Stimulated activated CD8-positive, alpha-beta memory T cell treated with anti-CD3 and anti-CD28 coated beads, Interleukin-15, amount 100 ng/mL, for 4 hours (primary cell): ENCODE measurements at regions not wholly inside any gene's neighbourhood (a gene's known extent, or its start where the extent isn't known, plus 50 kb on each side); places are given as distances from the start of the nearest gene placed in this dataset.

Experiments
- DNase-seq, 2 donors: peaks; one replicate each; pipeline ENCODE4 v3.0.0-alpha.2; 2020; ENCODE audit warnings: low read depth in 2 of 2

- no peak for DNase-seq
Observed at GRCh38 chr10:4663162-4663992, 162.6 kb upstream of the AKR1E2 start.

GRCh38 chr10:4662576-4663161 lies 163.3 kb upstream of the AKR1E2 start:
- DNase-seq = no peak

GRCh38 chr10:4661511-4662255 lies 164.3 kb upstream of the AKR1E2 start:
- no peak for DNase-seq

GRCh38 chr10:4658777-4659176 lies 167.2 kb upstream of the AKR1E2 start:
- DNase-seq = no peak

- no peak for DNase-seq
Observed at GRCh38 chr10:4656576-4657194, 169.3 kb upstream of the AKR1E2 start.

- DNase-seq = no peak
Observed at GRCh38 chr10:4655879-4656278, 170.1 kb upstream of the AKR1E2 start.

- DNase-seq = no peak
Observed at GRCh38 chr10:4655406-4655805, 170.6 kb upstream of the AKR1E2 start.

- no peak for DNase-seq
Observed at GRCh38 chr10:4654496-4654895, 171.5 kb upstream of the AKR1E2 start.

- no peak for DNase-seq
Observed at GRCh38 chr10:4653160-4653559, 172.8 kb upstream of the AKR1E2 start.

- no peak for DNase-seq
Observed at GRCh38 chr10:4652111-4653010, 173.6 kb upstream of the AKR1E2 start.

- no peak for DNase-seq
Observed at GRCh38 chr10:4651404-4652037, 174.5 kb upstream of the AKR1E2 start.

GRCh38 chr10:4650582-4650981 lies 175.4 kb upstream of the AKR1E2 start:
- no peak for DNase-seq

GRCh38 chr10:4649886-4650508 lies 176.0 kb upstream of the AKR1E2 start:
- DNase-seq = no peak

- no peak for DNase-seq
Observed at GRCh38 chr10:4649471-4649870, 176.5 kb upstream of the AKR1E2 start.

GRCh38 chr10:4648999-4649398 lies 177.0 kb upstream of the AKR1E2 start:
- no peak for DNase-seq

- no peak for DNase-seq
Observed at GRCh38 chr10:4647109-4647785, 178.8 kb upstream of the AKR1E2 start.

GRCh38 chr10:4646547-4646946 lies 179.5 kb upstream of the AKR1E2 start:
- DNase-seq = no peak

GRCh38 chr10:4645836-4646235 lies 180.2 kb upstream of the AKR1E2 start:
- no peak for DNase-seq

- no peak for DNase-seq
Observed at GRCh38 chr10:4643471-4643870, 182.5 kb upstream of the AKR1E2 start.

- DNase-seq = no peak
Observed at GRCh38 chr10:4639960-4640359, 186.0 kb upstream of the AKR1E2 start.
